HG02938 (cell line): ENCODE measurements at regions not wholly inside any gene's neighbourhood (a gene's known extent, or its start where the extent isn't known, plus 50 kb on each side); places are given as distances from the start of the nearest gene placed in this dataset.
"Not testable (repeated sequence)": the region's sequence is repeated elsewhere in the genome, so short reads cannot be mapped to it uniquely, and the experiment has no call there.

ENCODE experiments used
- ATAC-seq: cut with Tn5 transposase; IDR thresholded peaks from one replicate; pipeline ENCODE4 v1.9.1; 2021; ENCODE audit warnings: mild to moderate bottlenecking, moderate library complexity; ENCODE audit not compliant: unreplicated experiment

GRCh38 chr12:42932936-42933335, 343.4 kb upstream of the PRICKLE1 start:
- ATAC-seq, result no peak

- ATAC-seq, result no peak
Observed at GRCh38 chr12:42926232-42926631, 336.7 kb upstream of the PRICKLE1 start.

- ATAC-seq, result no peak
Observed at GRCh38 chr12:42924482-42924881, 334.9 kb upstream of the PRICKLE1 start.

- ATAC-seq, result no peak
Observed at GRCh38 chr12:42923583-42923982, 334.0 kb upstream of the PRICKLE1 start.

- no peak for ATAC-seq
Observed at GRCh38 chr12:42923156-42923555, 333.6 kb upstream of the PRICKLE1 start.

GRCh38 chr12:42922505-42922850, 332.9 kb upstream of the PRICKLE1 start:
- ATAC-seq, result no peak

GRCh38 chr12:42921741-42922504, 332.4 kb upstream of the PRICKLE1 start:
- no peak for ATAC-seq

GRCh38 chr12:42919691-42920090, 330.1 kb upstream of the PRICKLE1 start:
- no peak for ATAC-seq

- ATAC-seq, result no peak
Observed at GRCh38 chr12:42918443-42918842, 328.9 kb upstream of the PRICKLE1 start.

GRCh38 chr12:42916143-42916542, 326.6 kb upstream of the PRICKLE1 start:
- ATAC-seq, result no peak

- ATAC-seq, result no peak
Observed at GRCh38 chr12:42915426-42915825, 325.9 kb upstream of the PRICKLE1 start.

GRCh38 chr12:42912367-42912766, 322.8 kb upstream of the PRICKLE1 start:
- ATAC-seq, result no peak

GRCh38 chr12:42910656-42911055, 321.1 kb upstream of the PRICKLE1 start:
- ATAC-seq, result no peak

- ATAC-seq, result no peak
Observed at GRCh38 chr12:42908712-42909111, 319.2 kb upstream of the PRICKLE1 start.

- not testable (repeated sequence) for ATAC-seq
Observed at GRCh38 chr12:42906801-42907200, 317.3 kb upstream of the PRICKLE1 start.

GRCh38 chr12:42905419-42905705, 315.8 kb upstream of the PRICKLE1 start:
- no peak for ATAC-seq

GRCh38 chr12:42904683-42905418, 315.3 kb upstream of the PRICKLE1 start:
- no peak for ATAC-seq

GRCh38 chr12:42903736-42904135, 314.2 kb upstream of the PRICKLE1 start:
- no peak for ATAC-seq

- no peak for ATAC-seq
Observed at GRCh38 chr12:42902001-42902400, 312.5 kb upstream of the PRICKLE1 start.

- ATAC-seq, result no peak
Observed at GRCh38 chr12:42893803-42894202, 304.3 kb upstream of the PRICKLE1 start.

- no peak for ATAC-seq
Observed at GRCh38 chr12:42892702-42893551, 303.4 kb upstream of the PRICKLE1 start.

GRCh38 chr12:42887657-42888056, 298.1 kb upstream of the PRICKLE1 start:
- ATAC-seq, result no peak
